NB4 (cell line): ENCODE measurements at regions not wholly inside any gene's neighbourhood (a gene's known extent, or its start where the extent isn't known, plus 50 kb on each side); places are given as distances from the start of the nearest gene placed in this dataset.

ENCODE experiments used
- CTCF ChIP-seq: IDR thresholded peaks from one replicate; pipeline ENCODE4 v1.5.1; 2012; ENCODE audit warnings: low read depth, low read length
- MYC ChIP-seq: IDR thresholded peaks from 2 replicates; pipeline ENCODE4 v1.6.1; 2011; ENCODE audit warnings: low read depth, low read length
- POLR2A ChIP-seq: IDR thresholded peaks from 2 replicates; pipeline ENCODE4 v1.6.1; 2011; ENCODE audit warnings: mild to moderate bottlenecking; ENCODE audit not compliant: insufficient read length; ENCODE audit errors: extremely low read depth
- TF ChIP-seq, protein P1 (sequence below): IDR thresholded peaks from 2 replicates; pipeline ENCODE4 v1.6.1; 2011; ENCODE audit warnings: low read depth, low read length

- TF ChIP-seq CTCF (no peak), POLR2A (no peak), MYC (no peak)
- TF ChIP-seq, protein P1, sequence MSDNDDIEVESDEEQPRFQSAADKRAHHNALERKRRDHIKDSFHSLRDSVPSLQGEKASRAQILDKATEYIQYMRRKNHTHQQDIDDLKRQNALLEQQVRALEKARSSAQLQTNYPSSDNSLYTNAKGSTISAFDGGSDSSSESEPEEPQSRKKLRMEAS: no peak
Measured at GRCh38 chr11:39209981-39210380, 2249.5 kb downstream of the LRRC4C start.
